Neural progenitor cell (in vitro differentiated cells): ENCODE measurements at regions not wholly inside any gene's neighbourhood (a gene's known extent, or its start where the extent isn't known, plus 50 kb on each side); places are given as distances from the start of the nearest gene placed in this dataset.

Experiments
- EZH2 ChIP-seq: fragments of 200-600 bp; sonication (generic); IDR thresholded peaks from 2 replicates; pipeline ENCODE4 v1.6.1; 2017; ENCODE audit warnings: antibody characterized with exemption, mild to moderate bottlenecking, moderate library complexity
- EZH2phosphoT487 ChIP-seq: fragments of 200-600 bp; sonication (generic); IDR thresholded peaks from 2 replicates; pipeline ENCODE4 v1.6.1; 2017; ENCODE audit warnings: antibody characterized with exemption
- TF ChIP-seq, protein P1 (sequence below): fragments of 200-600 bp; sonication (generic); IDR thresholded peaks from 2 replicates; pipeline ENCODE4 v1.5.1; 2017; ENCODE audit warnings: antibody characterized with exemption, mild to moderate bottlenecking

DNA sequence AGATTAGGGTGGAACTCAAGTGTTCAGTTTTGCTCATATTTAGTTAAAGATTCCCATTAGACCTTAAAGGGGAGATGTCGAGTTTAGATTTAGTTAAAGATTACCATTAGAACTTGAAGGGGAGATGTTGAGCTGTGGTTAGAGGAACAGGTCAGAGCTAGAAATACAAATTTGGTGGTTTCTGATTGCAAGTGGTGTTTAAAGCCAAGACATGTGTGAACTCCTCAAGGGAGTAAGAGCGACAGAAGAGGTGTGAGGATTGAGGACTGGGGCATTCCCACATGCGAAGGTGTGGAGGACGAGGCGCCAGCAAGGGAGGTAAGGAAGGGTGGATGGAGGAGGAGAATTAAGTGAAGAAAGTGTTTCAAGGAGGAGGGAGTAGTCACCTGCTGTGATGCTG is 168.6 kb downstream of the IER5 start:
- TF ChIP-seq, protein P1, sequence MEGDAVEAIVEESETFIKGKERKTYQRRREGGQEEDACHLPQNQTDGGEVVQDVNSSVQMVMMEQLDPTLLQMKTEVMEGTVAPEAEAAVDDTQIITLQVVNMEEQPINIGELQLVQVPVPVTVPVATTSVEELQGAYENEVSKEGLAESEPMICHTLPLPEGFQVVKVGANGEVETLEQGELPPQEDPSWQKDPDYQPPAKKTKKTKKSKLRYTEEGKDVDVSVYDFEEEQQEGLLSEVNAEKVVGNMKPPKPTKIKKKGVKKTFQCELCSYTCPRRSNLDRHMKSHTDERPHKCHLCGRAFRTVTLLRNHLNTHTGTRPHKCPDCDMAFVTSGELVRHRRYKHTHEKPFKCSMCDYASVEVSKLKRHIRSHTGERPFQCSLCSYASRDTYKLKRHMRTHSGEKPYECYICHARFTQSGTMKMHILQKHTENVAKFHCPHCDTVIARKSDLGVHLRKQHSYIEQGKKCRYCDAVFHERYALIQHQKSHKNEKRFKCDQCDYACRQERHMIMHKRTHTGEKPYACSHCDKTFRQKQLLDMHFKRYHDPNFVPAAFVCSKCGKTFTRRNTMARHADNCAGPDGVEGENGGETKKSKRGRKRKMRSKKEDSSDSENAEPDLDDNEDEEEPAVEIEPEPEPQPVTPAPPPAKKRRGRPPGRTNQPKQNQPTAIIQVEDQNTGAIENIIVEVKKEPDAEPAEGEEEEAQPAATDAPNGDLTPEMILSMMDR: no peak
- TF ChIP-seq EZH2phosphoT487 (no peak), EZH2 (no peak)
